ENCODE measurements at regions not wholly inside any gene's neighbourhood (a gene's known extent, or its start where the extent isn't known, plus 50 kb on each side); places are given as distances from the start of the nearest gene placed in this dataset.

DNA sequence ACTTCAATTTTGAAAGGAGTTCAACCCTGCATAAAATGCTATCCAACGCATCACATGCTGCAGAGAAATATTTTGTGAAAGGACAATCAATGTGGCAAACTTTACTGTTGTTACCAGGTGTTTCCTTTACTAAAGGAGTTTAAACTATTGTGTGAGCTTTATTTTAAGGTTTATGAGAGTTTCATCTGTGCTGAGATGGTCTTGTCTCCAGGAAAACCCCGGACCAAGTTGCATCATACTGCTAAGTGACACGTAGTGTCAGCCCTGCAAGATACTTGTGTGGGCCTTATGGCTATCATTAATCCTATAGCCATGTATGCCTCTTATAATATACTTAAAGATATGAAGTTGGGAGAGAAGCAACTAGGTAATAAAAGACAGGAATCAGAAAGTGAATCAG is 94.5 kb upstream of the EPHA6 start:
- DNase-seq (ENCODE audit: low read depth in 2 of 2), result no peak
- H2AFZ ChIP-seq (ENCODE audit: low read length), result no peak overlapping the region
- H3K4me3 ChIP-seq (replicated peaks in 1 of 4; ENCODE audit: control extremely low read depth in 1 of 4, insufficient read depth in 1 of 4, low read depth in 3 of 4, low read length in 4 of 4), result no peak overlapping the region
- H3K4me2 ChIP-seq (ENCODE audit: extremely low read depth, insufficient read depth, low read length), result no peak overlapping the region
- no peaks in the 10 kb centered on the region for H3K79me2 ChIP-seq (ENCODE audit: control insufficient read depth, insufficient read depth, low read length)
- H3K4me1 ChIP-seq (ENCODE audit: control insufficient read depth, extremely low read depth, insufficient read depth, low read length), result no peaks in the 10 kb centered on the region
- H3K36me3 ChIP-seq (ENCODE audit: control insufficient read depth, insufficient read depth, low read length), result no peaks in the 10 kb centered on the region
- H3K9ac ChIP-seq (ENCODE audit: insufficient read depth, low read length), result no peak overlapping the region
- TF ChIP-seq, protein P1, sequence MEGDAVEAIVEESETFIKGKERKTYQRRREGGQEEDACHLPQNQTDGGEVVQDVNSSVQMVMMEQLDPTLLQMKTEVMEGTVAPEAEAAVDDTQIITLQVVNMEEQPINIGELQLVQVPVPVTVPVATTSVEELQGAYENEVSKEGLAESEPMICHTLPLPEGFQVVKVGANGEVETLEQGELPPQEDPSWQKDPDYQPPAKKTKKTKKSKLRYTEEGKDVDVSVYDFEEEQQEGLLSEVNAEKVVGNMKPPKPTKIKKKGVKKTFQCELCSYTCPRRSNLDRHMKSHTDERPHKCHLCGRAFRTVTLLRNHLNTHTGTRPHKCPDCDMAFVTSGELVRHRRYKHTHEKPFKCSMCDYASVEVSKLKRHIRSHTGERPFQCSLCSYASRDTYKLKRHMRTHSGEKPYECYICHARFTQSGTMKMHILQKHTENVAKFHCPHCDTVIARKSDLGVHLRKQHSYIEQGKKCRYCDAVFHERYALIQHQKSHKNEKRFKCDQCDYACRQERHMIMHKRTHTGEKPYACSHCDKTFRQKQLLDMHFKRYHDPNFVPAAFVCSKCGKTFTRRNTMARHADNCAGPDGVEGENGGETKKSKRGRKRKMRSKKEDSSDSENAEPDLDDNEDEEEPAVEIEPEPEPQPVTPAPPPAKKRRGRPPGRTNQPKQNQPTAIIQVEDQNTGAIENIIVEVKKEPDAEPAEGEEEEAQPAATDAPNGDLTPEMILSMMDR (conservative IDR thresholded peaks at IDR 0.05 in 1 of 2, IDR thresholded peaks at IDR 0.05 in 1 of 2; ENCODE audit: low read depth in 1 of 2, low read length in 2 of 2), result no peak
- no peak for TF ChIP-seq EZH2 (IDR thresholded peaks at IDR 0.05; ENCODE audit: low read length, missing control alignments)
- no peaks in the 10 kb centered on the region for H3K9me3 ChIP-seq (ENCODE audit: control insufficient read depth, insufficient read depth, low read depth, low read length)
- no peak overlapping the region for H3K27ac ChIP-seq (ENCODE audit: insufficient read depth, low read length)
- H4K20me1 ChIP-seq (ENCODE audit: control insufficient read depth, extremely low read depth, insufficient read depth, low read length), result no peaks in the 10 kb centered on the region
- H3K27me3 ChIP-seq (ENCODE audit: control insufficient read depth, insufficient read depth, low read length), result no peaks in the 10 kb centered on the region

DNA sequence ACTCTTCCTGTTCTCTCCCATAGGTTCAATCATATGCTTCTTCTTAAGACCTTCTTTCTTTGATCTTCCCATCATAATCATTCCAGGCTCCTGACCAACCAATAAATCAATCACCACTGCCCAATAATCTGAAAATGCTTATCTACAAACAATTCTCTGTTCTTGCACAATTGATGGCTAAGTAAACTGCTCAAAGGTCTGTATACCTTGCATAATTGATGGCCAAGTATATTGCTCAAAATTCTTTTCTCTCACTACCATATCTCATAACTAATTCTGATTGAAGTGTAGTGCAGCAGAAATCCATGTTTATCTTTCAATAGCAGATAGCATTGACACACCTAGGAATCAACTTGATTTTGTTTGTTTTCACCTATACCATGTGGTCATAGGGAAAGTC is 83.4 kb upstream of the EPHA6 start:
- Histone ChIP-seq H2AFZ (ENCODE audit: low read length) (no peak overlapping the region), H3K36me3 (ENCODE audit: control insufficient read depth, insufficient read depth, low read length) (no peaks in the 10 kb centered on the region), H3K4me2 (ENCODE audit: extremely low read depth, insufficient read depth, low read length) (no peak overlapping the region), H3K9me3 (ENCODE audit: control insufficient read depth, insufficient read depth, low read depth, low read length) (no peaks in the 10 kb centered on the region), H3K27me3 (ENCODE audit: control insufficient read depth, insufficient read depth, low read length) (no peaks in the 10 kb centered on the region), H3K4me1 (ENCODE audit: control insufficient read depth, extremely low read depth, insufficient read depth, low read length) (no peaks in the 10 kb centered on the region), H3K9ac (ENCODE audit: insufficient read depth, low read length) (no peak overlapping the region), H3K4me3 (replicated peaks in 1 of 4; ENCODE audit: control extremely low read depth in 1 of 4, insufficient read depth in 1 of 4, low read depth in 3 of 4, low read length in 4 of 4) (no peak overlapping the region), H3K27ac (ENCODE audit: insufficient read depth, low read length) (no peak overlapping the region), H4K20me1 (ENCODE audit: control insufficient read depth, extremely low read depth, insufficient read depth, low read length) (no peaks in the 10 kb centered on the region), H3K79me2 (ENCODE audit: control insufficient read depth, insufficient read depth, low read length) (no peaks in the 10 kb centered on the region)
- no peak for DNase-seq (ENCODE audit: low read depth in 2 of 2)
- TF ChIP-seq, protein P1 (conservative IDR thresholded peaks at IDR 0.05 in 1 of 2, IDR thresholded peaks at IDR 0.05 in 1 of 2; ENCODE audit: low read depth in 1 of 2, low read length in 2 of 2), result no peak
- TF ChIP-seq EZH2 (IDR thresholded peaks at IDR 0.05; ENCODE audit: low read length, missing control alignments), result no peak

DNA sequence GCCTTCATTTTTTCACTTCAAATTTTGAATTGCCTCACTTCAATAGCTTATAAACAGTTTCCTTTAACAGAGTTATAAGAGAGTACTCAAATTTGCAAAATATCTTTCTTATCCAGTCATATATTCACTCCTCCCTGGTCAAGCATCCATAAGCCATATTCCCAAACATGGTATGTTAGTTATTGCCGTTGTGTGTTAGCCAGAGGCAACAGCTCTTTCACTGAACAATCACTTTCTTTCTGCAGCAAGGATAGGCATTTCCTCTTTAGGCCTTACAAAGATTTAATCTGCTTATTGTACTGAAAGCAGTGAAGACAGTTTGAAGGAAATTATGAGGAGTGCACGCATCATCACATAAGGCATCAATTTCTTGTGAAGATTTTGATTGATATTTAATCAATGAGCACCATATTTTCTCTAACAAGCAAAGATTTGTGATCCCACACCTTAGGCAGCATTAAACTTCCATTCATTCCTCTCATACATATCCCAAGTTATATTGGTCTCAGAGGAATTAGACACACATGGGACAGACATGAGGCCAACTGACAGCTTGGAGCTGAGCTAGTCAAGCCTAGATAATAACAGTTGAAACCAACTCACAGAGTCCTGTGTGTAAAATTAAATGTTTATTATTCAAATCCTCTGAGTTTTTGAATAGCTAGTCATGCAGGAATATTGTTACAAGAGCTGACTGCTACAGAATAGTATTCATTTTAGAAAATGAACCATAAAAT is 80.0 kb upstream of the EPHA6 start:
- Histone ChIP-seq H2AFZ (ENCODE audit: low read length) (no peak overlapping the region), H3K9me3 (ENCODE audit: control insufficient read depth, insufficient read depth, low read depth, low read length) (no peaks in the 10 kb centered on the region)
- DNase-seq (ENCODE audit: low read depth in 2 of 2), result no peak

More for the DNA sequence above, 80.0 kb upstream of the EPHA6 start:
- no peaks in the 10 kb centered on the region for H3K27me3 ChIP-seq (ENCODE audit: control insufficient read depth, insufficient read depth, low read length)
- no peak for TF ChIP-seq EZH2 (IDR thresholded peaks at IDR 0.05; ENCODE audit: low read length, missing control alignments)
- TF ChIP-seq, protein P1 (conservative IDR thresholded peaks at IDR 0.05 in 1 of 2, IDR thresholded peaks at IDR 0.05 in 1 of 2; ENCODE audit: low read depth in 1 of 2, low read length in 2 of 2), result no peak
- H3K4me3 ChIP-seq (replicated peaks in 1 of 4; ENCODE audit: control extremely low read depth in 1 of 4, insufficient read depth in 1 of 4, low read depth in 3 of 4, low read length in 4 of 4), result no peak overlapping the region
- H4K20me1 ChIP-seq (ENCODE audit: control insufficient read depth, extremely low read depth, insufficient read depth, low read length), result no peaks in the 10 kb centered on the region
- H3K27ac ChIP-seq (ENCODE audit: insufficient read depth, low read length), result no peak overlapping the region
- no peak overlapping the region for H3K4me2 ChIP-seq (ENCODE audit: extremely low read depth, insufficient read depth, low read length)
- no peaks in the 10 kb centered on the region for H3K4me1 ChIP-seq (ENCODE audit: control insufficient read depth, extremely low read depth, insufficient read depth, low read length)
- H3K36me3 ChIP-seq (ENCODE audit: control insufficient read depth, insufficient read depth, low read length), result no peaks in the 10 kb centered on the region
- H3K9ac ChIP-seq (ENCODE audit: insufficient read depth, low read length), result no peak overlapping the region
- no peaks in the 10 kb centered on the region for H3K79me2 ChIP-seq (ENCODE audit: control insufficient read depth, insufficient read depth, low read length)
